ENCODE measurements at regions not wholly inside any gene's neighbourhood (a gene's known extent, or its start where the extent isn't known, plus 50 kb on each side); places are given as distances from the start of the nearest gene placed in this dataset.

DNA sequence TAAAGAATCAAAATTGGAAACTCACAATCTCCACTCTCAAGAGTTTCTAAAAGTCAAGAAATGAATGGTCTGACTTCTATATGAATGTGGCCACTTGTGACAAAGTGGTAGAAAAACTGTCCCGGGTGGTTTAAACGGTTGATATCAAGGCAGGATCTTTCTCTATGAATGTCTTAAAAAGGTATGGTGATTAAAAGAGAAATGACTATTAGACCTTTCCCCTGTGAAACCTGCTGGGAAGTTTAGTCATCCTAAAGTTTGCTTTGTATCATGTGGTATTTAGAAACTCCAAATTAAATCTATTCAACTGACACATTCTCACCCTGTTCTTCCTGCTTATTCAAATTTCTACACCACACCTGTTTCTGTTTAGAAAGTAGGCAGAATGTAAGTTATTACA, 492.5 kb downstream of the XPNPEP1 start:
- no peak overlapping the region for H3K4me3 ChIP-seq (replicated peaks; ENCODE audit: low read depth, low read length)
- TF ChIP-seq, protein P1, sequence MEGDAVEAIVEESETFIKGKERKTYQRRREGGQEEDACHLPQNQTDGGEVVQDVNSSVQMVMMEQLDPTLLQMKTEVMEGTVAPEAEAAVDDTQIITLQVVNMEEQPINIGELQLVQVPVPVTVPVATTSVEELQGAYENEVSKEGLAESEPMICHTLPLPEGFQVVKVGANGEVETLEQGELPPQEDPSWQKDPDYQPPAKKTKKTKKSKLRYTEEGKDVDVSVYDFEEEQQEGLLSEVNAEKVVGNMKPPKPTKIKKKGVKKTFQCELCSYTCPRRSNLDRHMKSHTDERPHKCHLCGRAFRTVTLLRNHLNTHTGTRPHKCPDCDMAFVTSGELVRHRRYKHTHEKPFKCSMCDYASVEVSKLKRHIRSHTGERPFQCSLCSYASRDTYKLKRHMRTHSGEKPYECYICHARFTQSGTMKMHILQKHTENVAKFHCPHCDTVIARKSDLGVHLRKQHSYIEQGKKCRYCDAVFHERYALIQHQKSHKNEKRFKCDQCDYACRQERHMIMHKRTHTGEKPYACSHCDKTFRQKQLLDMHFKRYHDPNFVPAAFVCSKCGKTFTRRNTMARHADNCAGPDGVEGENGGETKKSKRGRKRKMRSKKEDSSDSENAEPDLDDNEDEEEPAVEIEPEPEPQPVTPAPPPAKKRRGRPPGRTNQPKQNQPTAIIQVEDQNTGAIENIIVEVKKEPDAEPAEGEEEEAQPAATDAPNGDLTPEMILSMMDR (IDR thresholded peaks at IDR 0.05; ENCODE audit: low read depth, low read length, missing control alignments) = no peak
- DNase-seq (ENCODE audit: extremely low read depth, low read depth) = no peak

DNA sequence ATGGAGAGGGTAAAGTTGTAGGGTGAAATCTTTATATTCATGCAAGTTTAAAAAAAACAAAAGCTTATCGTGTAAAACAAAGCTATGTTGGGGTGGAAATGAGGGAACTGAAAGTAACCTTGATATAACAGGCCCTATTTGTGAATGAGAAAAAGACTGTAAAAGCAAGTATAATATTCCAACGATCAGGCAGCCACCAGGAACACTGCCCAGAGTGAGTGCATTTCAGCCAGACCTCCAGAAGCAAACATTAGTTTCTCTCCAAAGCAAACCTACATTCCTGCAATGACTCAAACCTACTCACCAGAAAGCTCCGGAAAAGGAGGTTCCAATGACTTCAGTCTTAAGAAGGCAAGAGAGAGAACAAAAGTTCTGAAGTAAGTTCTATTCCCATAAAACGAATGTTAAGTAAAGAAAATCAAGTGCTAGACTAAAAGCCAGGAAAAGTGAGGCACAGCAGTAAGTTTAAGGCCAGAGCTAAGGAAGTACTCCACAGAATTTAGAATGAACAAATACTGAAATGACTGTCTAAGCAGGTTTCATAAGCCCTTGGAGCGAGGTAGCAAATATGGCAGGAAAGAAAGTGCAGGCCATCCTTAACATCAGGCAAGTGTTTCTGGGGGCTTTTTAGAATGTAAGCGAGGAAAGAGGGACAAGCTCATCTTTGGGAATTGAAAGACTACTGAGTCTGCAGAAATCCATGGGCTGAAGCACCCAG, 493.1 kb downstream of the XPNPEP1 start:
- TF ChIP-seq, protein P1 (IDR thresholded peaks at IDR 0.05; ENCODE audit: low read depth, low read length, missing control alignments) = no peak
- DNase-seq (ENCODE audit: extremely low read depth, low read depth) = no peak
- no peak overlapping the region for H3K4me3 ChIP-seq (replicated peaks; ENCODE audit: low read depth, low read length)

DNA sequence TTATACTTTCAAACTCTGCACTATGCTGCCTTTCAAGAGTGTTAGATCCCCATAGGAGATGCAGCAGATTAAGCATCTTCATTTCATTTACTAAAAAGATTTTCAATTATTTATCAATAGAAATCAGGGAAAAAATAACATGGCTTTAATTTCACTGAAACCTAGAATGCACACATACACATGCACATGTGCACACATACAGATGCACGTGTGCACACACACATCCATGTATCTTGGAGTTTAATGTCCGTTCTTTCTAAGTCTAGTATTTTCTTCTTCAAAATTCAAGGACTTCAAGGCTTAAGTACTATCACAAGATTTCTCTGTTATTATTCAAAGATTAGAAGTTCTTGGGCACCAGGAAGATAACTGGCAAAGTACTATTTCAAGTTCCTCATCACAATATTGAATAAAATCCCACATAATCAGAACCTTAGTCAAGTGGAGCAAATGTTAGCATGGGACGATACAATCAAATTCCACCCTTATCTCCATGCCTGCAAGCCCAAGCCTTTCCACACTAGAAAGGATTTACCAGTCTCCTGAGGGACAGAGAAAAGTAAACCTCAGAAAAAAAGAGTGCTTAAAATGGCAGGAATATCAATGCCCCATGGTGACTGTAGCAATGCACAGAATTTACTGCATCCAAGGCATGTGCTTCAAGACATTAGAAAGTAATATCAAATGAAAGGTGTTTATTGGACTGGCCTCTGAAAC, 494.4 kb downstream of the XPNPEP1 start:
- TF ChIP-seq, protein P1 (IDR thresholded peaks at IDR 0.05; ENCODE audit: low read depth, low read length, missing control alignments) = no peak
- H3K4me3 ChIP-seq (replicated peaks; ENCODE audit: low read depth, low read length) = no peak overlapping the region

DNA sequence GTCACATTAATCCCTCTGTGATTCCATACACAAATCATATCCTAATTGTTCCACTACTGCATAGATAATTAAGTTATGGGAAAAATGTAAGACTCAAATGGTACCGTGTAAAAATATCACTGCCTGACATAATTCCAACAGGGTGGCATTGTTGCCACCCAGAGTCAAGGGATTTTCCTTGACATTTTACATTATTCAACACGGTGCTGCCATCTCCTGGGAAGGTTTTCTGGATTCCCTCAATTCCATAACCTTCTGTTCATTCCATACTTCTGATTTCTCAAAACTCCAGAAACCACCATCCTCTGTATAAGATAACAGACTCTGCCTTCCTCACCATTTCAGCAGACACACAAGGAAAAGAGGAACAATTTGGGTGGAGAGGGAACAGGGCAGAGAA, 495.9 kb downstream of the XPNPEP1 start:
- no peak overlapping the region for H3K4me3 ChIP-seq (replicated peaks; ENCODE audit: low read depth, low read length)
- TF ChIP-seq, protein P1 (IDR thresholded peaks at IDR 0.05; ENCODE audit: low read depth, low read length, missing control alignments) = no peak
- DNase-seq (ENCODE audit: extremely low read depth, low read depth) = no peak

More for the DNA sequence above, 494.4 kb downstream of the XPNPEP1 start:
- DNase-seq (ENCODE audit: extremely low read depth, low read depth) = no peak

DNA sequence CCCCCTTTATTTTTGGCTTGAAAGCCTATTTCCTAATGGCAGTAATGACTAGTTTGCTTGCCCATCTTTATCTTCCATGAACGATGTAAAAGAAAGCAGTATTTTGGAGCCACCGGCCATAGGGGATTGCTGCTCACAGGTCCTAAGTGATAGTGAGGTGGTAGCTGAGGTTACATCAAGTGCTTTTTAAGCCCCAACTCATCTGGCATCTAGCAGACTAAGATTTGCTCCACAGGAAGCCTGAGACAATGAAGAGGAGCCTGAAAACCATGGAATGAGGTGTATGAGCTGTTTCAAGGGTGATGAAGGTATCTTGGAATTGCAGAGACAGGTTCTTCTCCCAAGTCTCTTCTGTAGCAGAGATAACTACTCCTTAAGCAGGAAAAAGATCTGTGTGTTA, 496.3 kb downstream of the XPNPEP1 start:
- TF ChIP-seq, protein P1 (IDR thresholded peaks at IDR 0.05; ENCODE audit: low read depth, low read length, missing control alignments) = no peak
- no peak for DNase-seq (ENCODE audit: extremely low read depth, low read depth)
- H3K4me3 ChIP-seq (replicated peaks; ENCODE audit: low read depth, low read length) = no peak overlapping the region

DNA sequence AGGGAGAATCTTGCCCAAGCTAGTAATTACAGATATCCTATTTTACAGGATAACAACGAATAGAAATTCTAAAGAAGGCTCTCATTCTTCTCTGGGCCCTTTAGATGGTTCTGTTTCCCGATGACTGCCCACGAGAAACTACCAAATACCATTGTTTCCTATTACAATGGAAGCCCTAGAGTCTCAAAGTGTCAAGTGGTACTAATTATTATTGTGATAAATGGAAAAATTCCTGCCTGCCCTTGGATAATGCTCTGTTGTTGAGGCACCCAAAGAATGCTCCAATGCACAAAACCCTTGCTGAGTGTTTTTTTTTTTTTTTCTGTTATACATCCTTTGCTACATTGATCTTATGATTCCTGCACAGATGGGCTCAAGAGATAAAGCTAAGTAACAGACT, 504.5 kb downstream of the XPNPEP1 start:
- H3K4me3 ChIP-seq (replicated peaks; ENCODE audit: low read depth, low read length) = no peak overlapping the region
- no peak for DNase-seq (ENCODE audit: extremely low read depth, low read depth)
- TF ChIP-seq, protein P1 (IDR thresholded peaks at IDR 0.05; ENCODE audit: low read depth, low read length, missing control alignments) = no peak
